Endothelial cell (in vitro differentiated cells): ENCODE measurements at regions not wholly inside any gene's neighbourhood (a gene's known extent, or its start where the extent isn't known, plus 50 kb on each side); places are given as distances from the start of the nearest gene placed in this dataset.

ENCODE experiments used
- DNase-seq: peaks from one replicate; pipeline ENCODE4 v3.0.0; 2021; ENCODE audit warnings: low spot score
- H3K27ac Mint-ChIP-seq: one replicate; pipeline ENCODE4 v1.8.0; 2021; ENCODE audit warnings: mixed read lengths, inconsistent platforms; ENCODE audit not compliant: unreplicated experiment
- H3K27me3 Mint-ChIP-seq: one replicate; pipeline ENCODE4 v1.8.0; 2021; ENCODE audit warnings: mild to moderate bottlenecking, moderate library complexity, mixed read lengths, inconsistent platforms; ENCODE audit not compliant: unreplicated experiment
- H3K36me3 Mint-ChIP-seq: one replicate; pipeline ENCODE4 v1.8.0; 2021; ENCODE audit warnings: mild to moderate bottlenecking, low read depth, mixed read lengths, inconsistent platforms; ENCODE audit not compliant: unreplicated experiment
- H3K4me1 Mint-ChIP-seq: one replicate; pipeline ENCODE4 v1.8.0; 2021; ENCODE audit warnings: mild to moderate bottlenecking, mixed read lengths, inconsistent platforms; ENCODE audit not compliant: unreplicated experiment
- H3K4me3 Mint-ChIP-seq: one replicate; pipeline ENCODE4 v1.8.0; 2021; ENCODE audit warnings: mild to moderate bottlenecking, mixed read lengths, inconsistent platforms; ENCODE audit not compliant: unreplicated experiment
- H3K9me3 Mint-ChIP-seq: one replicate; pipeline ENCODE4 v1.8.0; 2021; ENCODE audit warnings: mixed read lengths, inconsistent platforms; ENCODE audit not compliant: unreplicated experiment
- TF ChIP-seq, protein P1 (sequence below): fragments of 200-600 bp; sonication (generic); IDR thresholded peaks from one replicate; pipeline ENCODE4 v1.5.0; 2021; ENCODE audit warnings: antibody characterized with exemption; ENCODE audit not compliant: unreplicated experiment

GRCh38 chr1:221849110-221849509 lies 107.2 kb upstream of the DUSP10 start:
- no peak overlapping the region for H3K27ac Mint-ChIP-seq
- peaks cover 4% of the 10 kb centered on the region for H3K4me1 Mint-ChIP-seq
- no peak for DNase-seq
- H3K4me3 Mint-ChIP-seq, result no peak overlapping the region
- no peaks in the 10 kb centered on the region for H3K9me3 Mint-ChIP-seq
- TF ChIP-seq, protein P1, sequence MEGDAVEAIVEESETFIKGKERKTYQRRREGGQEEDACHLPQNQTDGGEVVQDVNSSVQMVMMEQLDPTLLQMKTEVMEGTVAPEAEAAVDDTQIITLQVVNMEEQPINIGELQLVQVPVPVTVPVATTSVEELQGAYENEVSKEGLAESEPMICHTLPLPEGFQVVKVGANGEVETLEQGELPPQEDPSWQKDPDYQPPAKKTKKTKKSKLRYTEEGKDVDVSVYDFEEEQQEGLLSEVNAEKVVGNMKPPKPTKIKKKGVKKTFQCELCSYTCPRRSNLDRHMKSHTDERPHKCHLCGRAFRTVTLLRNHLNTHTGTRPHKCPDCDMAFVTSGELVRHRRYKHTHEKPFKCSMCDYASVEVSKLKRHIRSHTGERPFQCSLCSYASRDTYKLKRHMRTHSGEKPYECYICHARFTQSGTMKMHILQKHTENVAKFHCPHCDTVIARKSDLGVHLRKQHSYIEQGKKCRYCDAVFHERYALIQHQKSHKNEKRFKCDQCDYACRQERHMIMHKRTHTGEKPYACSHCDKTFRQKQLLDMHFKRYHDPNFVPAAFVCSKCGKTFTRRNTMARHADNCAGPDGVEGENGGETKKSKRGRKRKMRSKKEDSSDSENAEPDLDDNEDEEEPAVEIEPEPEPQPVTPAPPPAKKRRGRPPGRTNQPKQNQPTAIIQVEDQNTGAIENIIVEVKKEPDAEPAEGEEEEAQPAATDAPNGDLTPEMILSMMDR, result no peak
- H3K36me3 Mint-ChIP-seq, result no peaks in the 10 kb centered on the region
- H3K27me3 Mint-ChIP-seq, result no peaks in the 10 kb centered on the region

- H3K4me3 Mint-ChIP-seq, result no peak overlapping the region
- no peak for DNase-seq
- no peaks in the 10 kb centered on the region for H3K36me3 Mint-ChIP-seq
- H3K4me1 Mint-ChIP-seq, result peaks cover 4% of the 10 kb centered on the region
- TF ChIP-seq, protein P1, result no peak
- H3K27ac Mint-ChIP-seq, result no peak overlapping the region
- H3K27me3 Mint-ChIP-seq, result no peaks in the 10 kb centered on the region
- H3K9me3 Mint-ChIP-seq, result no peaks in the 10 kb centered on the region
These were observed 105.8 kb upstream of the DUSP10 start for GRCh38 chr1:221847676-221848075.

- no peaks in the 10 kb centered on the region for H3K9me3 Mint-ChIP-seq
- TF ChIP-seq, protein P1, result no peak
- no peak overlapping the region for H3K4me3 Mint-ChIP-seq
- peaks cover 4% of the 10 kb centered on the region for H3K4me1 Mint-ChIP-seq
- DNase-seq, result no peak
- H3K27ac Mint-ChIP-seq, result no peak overlapping the region
- no peaks in the 10 kb centered on the region for H3K27me3 Mint-ChIP-seq
- H3K36me3 Mint-ChIP-seq, result no peaks in the 10 kb centered on the region
These were observed 103.9 kb upstream of the DUSP10 start for GRCh38 chr1:221845650-221846371.

GRCh38 chr1:221841983-221842335 lies 100.1 kb upstream of the DUSP10 start:
- Mint-ChIP-seq H3K9me3 (no peaks in the 10 kb centered on the region), H3K36me3 (no peaks in the 10 kb centered on the region), H3K4me1 (peaks cover 14% of the 10 kb centered on the region), H3K27ac (no peak overlapping the region), H3K4me3 (no peak overlapping the region), H3K27me3 (no peaks in the 10 kb centered on the region)
- no peak for DNase-seq
- TF ChIP-seq, protein P1, result no peak

- Mint-ChIP-seq H3K4me3 (no peak overlapping the region), H3K36me3 (no peaks in the 10 kb centered on the region), H3K27me3 (no peaks in the 10 kb centered on the region), H3K4me1 (peaks cover 16% of the 10 kb centered on the region), H3K27ac (no peak overlapping the region), H3K9me3 (no peaks in the 10 kb centered on the region)
- TF ChIP-seq, protein P1, result no peak
- no peak for DNase-seq
These were observed 99.5 kb upstream of the DUSP10 start for GRCh38 chr1:221841251-221841982.
